Muscle layer of duodenum (tissue), 2 donors: ENCODE measurements at regions not wholly inside any gene's neighbourhood (a gene's known extent, or its start where the extent isn't known, plus 50 kb on each side); places are given as distances from the start of the nearest gene placed in this dataset.

Experiments used
- H3K27ac ChIP-seq: one replicate; pipeline ENCODE4 v1.7.0; 2013; ENCODE audit warnings: mild to moderate bottlenecking, low read length
- H3K27me3 ChIP-seq: one replicate; pipeline ENCODE4 v1.7.0; 2013; ENCODE audit warnings: low read depth, mild to moderate bottlenecking, control low read depth, low read length
- H3K36me3 ChIP-seq, 2 donors: one replicate each; pipeline ENCODE4 v1.7.0; 2013; ENCODE audit warnings: low read length in 2 of 2, control low read depth in 1 of 2, mild to moderate bottlenecking in 1 of 2; ENCODE audit not compliant: insufficient read depth in 2 of 2, control insufficient read depth in 1 of 2
- H3K4me1 ChIP-seq, 2 donors: one replicate each; pipeline ENCODE4 v1.7.0; 2013; ENCODE audit warnings: low read length in 2 of 2, mild to moderate bottlenecking in 2 of 2, control low read depth in 1 of 2, moderate library complexity in 1 of 2; ENCODE audit not compliant: insufficient read depth in 2 of 2, control insufficient read depth in 1 of 2
- H3K4me3 ChIP-seq, 2 donors: one replicate each; pipeline ENCODE4 v1.7.0; 2013; ENCODE audit warnings: low read length in 2 of 2, low read depth in 1 of 2, mild to moderate bottlenecking in 1 of 2
- H3K9me3 ChIP-seq, 2 donors: one replicate each; pipeline ENCODE4 v1.7.0; 2013; ENCODE audit warnings: low read length in 2 of 2, control low read depth in 1 of 2, mild to moderate bottlenecking in 1 of 2; ENCODE audit not compliant: control insufficient read depth in 1 of 2
- donor health status: healthy.

GRCh38 chr12:115758183-115758582 is 519.3 kb downstream of the MED13L start:
- no peaks in the 10 kb centered on the region for H3K27me3 ChIP-seq
- H3K36me3 ChIP-seq: no peaks in the 10 kb centered on the region
- H3K9me3 ChIP-seq: no peaks in the 10 kb centered on the region
- no peak overlapping the region for H3K4me3 ChIP-seq
- no peaks in the 10 kb centered on the region for H3K4me1 ChIP-seq
- no peak overlapping the region for H3K27ac ChIP-seq

- Histone ChIP-seq H3K27me3 (no peaks in the 10 kb centered on the region), H3K4me1 (no peaks in the 10 kb centered on the region), H3K36me3 (no peaks in the 10 kb centered on the region), H3K4me3 (no peak overlapping the region), H3K9me3 (no peaks in the 10 kb centered on the region), H3K27ac (no peak overlapping the region)
Observed at GRCh38 chr12:115756804-115757203, 520.7 kb downstream of the MED13L start.

GRCh38 chr12:115756271-115756670 is 521.2 kb downstream of the MED13L start:
- H3K36me3 ChIP-seq: no peaks in the 10 kb centered on the region
- no peaks in the 10 kb centered on the region for H3K27me3 ChIP-seq
- no peaks in the 10 kb centered on the region for H3K9me3 ChIP-seq
- H3K27ac ChIP-seq: no peak overlapping the region
- no peak overlapping the region for H3K4me3 ChIP-seq
- H3K4me1 ChIP-seq: no peaks in the 10 kb centered on the region

- Histone ChIP-seq H3K4me3 (no peak overlapping the region), H3K27ac (no peak overlapping the region), H3K9me3 (no peaks in the 10 kb centered on the region)
Observed at GRCh38 chr12:115755725-115756085, 521.8 kb downstream of the MED13L start.

GRCh38 chr12:115755061-115755724 is 522.3 kb downstream of the MED13L start:
- Histone ChIP-seq H3K27ac (no peak overlapping the region), H3K9me3 (no peaks in the 10 kb centered on the region), H3K27me3 (no peaks in the 10 kb centered on the region), H3K4me3 (no peak overlapping the region), H3K4me1 (no peaks in the 10 kb centered on the region), H3K36me3 (no peaks in the 10 kb centered on the region)

More at GRCh38 chr12:115755725-115756085, 521.8 kb downstream of the MED13L start:
- H3K27me3 ChIP-seq: no peaks in the 10 kb centered on the region
- H3K36me3 ChIP-seq: no peaks in the 10 kb centered on the region
- H3K4me1 ChIP-seq: no peaks in the 10 kb centered on the region

GRCh38 chr12:115752913-115753726 is 524.4 kb downstream of the MED13L start:
- Histone ChIP-seq H3K9me3 (no peaks in the 10 kb centered on the region), H3K36me3 (no peaks in the 10 kb centered on the region), H3K27me3 (no peaks in the 10 kb centered on the region), H3K4me1 (peaks cover 0 to 5% of the 10 kb centered on the region in 2 donors), H3K4me3 (no peak overlapping the region), H3K27ac (no peak overlapping the region)

- H3K27ac ChIP-seq: no peak overlapping the region
- H3K36me3 ChIP-seq: no peaks in the 10 kb centered on the region
- H3K9me3 ChIP-seq: no peaks in the 10 kb centered on the region
- no peak overlapping the region for H3K4me3 ChIP-seq
- H3K4me1 ChIP-seq: peaks cover 0 to 5% of the 10 kb centered on the region in 2 donors
- H3K27me3 ChIP-seq: no peaks in the 10 kb centered on the region
Observed at GRCh38 chr12:115752156-115752555, 525.3 kb downstream of the MED13L start.

- Histone ChIP-seq H3K27me3 (no peaks in the 10 kb centered on the region), H3K9me3 (no peaks in the 10 kb centered on the region), H3K36me3 (no peaks in the 10 kb centered on the region), H3K4me3 (no peak overlapping the region), H3K27ac (no peak overlapping the region), H3K4me1 (peaks cover 0 to 5% of the 10 kb centered on the region in 2 donors)
Observed at GRCh38 chr12:115750340-115750739, 527.2 kb downstream of the MED13L start.

- H3K4me3 ChIP-seq: no peak overlapping the region
- no peaks in the 10 kb centered on the region for H3K9me3 ChIP-seq
- H3K4me1 ChIP-seq: peaks cover 0 to 5% of the 10 kb centered on the region in 2 donors
- H3K36me3 ChIP-seq: no peaks in the 10 kb centered on the region
- H3K27ac ChIP-seq: no peak overlapping the region
- no peaks in the 10 kb centered on the region for H3K27me3 ChIP-seq
Observed at GRCh38 chr12:115749071-115749841, 528.2 kb downstream of the MED13L start.

- Histone ChIP-seq H3K9me3 (no peaks in the 10 kb centered on the region), H3K36me3 (no peaks in the 10 kb centered on the region), H3K27ac (no peak overlapping the region), H3K4me3 (no peak overlapping the region), H3K27me3 (no peaks in the 10 kb centered on the region), H3K4me1 (no peaks in the 10 kb centered on the region)
Observed at GRCh38 chr12:115740586-115741155, 536.8 kb downstream of the MED13L start.

- no peaks in the 10 kb centered on the region for H3K36me3 ChIP-seq
- H3K27me3 ChIP-seq: no peaks in the 10 kb centered on the region
- no peaks in the 10 kb centered on the region for H3K4me1 ChIP-seq
- no peaks in the 10 kb centered on the region for H3K9me3 ChIP-seq
- H3K4me3 ChIP-seq: no peak overlapping the region
- no peak overlapping the region for H3K27ac ChIP-seq
Observed at GRCh38 chr12:115737895-115738294, 539.6 kb downstream of the MED13L start.
